H1 (cell line): ENCODE measurements at regions not wholly inside any gene's neighbourhood (a gene's known extent, or its start where the extent isn't known, plus 50 kb on each side); places are given as distances from the start of the nearest gene placed in this dataset.

Source experiments
- CTCF ChIA-PET: fragments of 300-600 bp; sonication (Branson Sonifier 250); formaldehyde crosslinking; loops from one replicate; lab custom pipeline; 2021; ENCODE audit not compliant: partially characterized antibody; lab: Charles Lee
- POLR2A ChIA-PET: fragments of 300-600 bp; sonication (Branson Sonifier 250); formaldehyde crosslinking; loops from one replicate; lab custom pipeline; 2021; ENCODE audit warnings: inconsistent platforms; ENCODE audit not compliant: partially characterized antibody; lab: Charles Lee
- DNase-seq, 2 experiments: peaks; one replicate each; pipeline versions ENCODE4 v3.0.0 to v3.0.0-alpha.2; 2010 to 2022; ENCODE audit warnings: low spot score in 2 of 2, low read depth in 1 of 2, mixed read lengths in 1 of 2
- FAIRE-seq: peaks from 2 replicates; lab custom pipeline; 2011; peaks lifted over from hg19 to GRCh38; lab: Jason Lieb, UNC
- H2AFZ ChIP-seq: 2 replicates; pipeline ENCODE4 v1.8.1; 2012; ENCODE audit warnings: low read length, inconsistent platforms
- H2AK5ac ChIP-seq: 2 replicates; pipeline ENCODE4 v1.6.1; 2013; ENCODE audit warnings: low read depth, low read length
- H2BK120ac ChIP-seq: replicated peaks from 2 replicates; pipeline ENCODE3; 2013; ENCODE audit warnings: low read depth, low read length, inconsistent platforms
- H2BK12ac ChIP-seq: 2 replicates; pipeline ENCODE4 v1.6.1; 2013; ENCODE audit warnings: low read depth, low read length
- H2BK15ac ChIP-seq: 2 replicates; pipeline ENCODE4 v1.6.1; 2013; ENCODE audit warnings: low read length
- H2BK20ac ChIP-seq: 2 replicates; pipeline ENCODE4 v1.6.1; 2013; ENCODE audit warnings: low read length
- H2BK5ac ChIP-seq: 2 replicates; pipeline ENCODE4 v1.6.1; 2013; ENCODE audit warnings: low read depth, low read length
- H3K14ac ChIP-seq: 2 replicates; pipeline ENCODE4 v1.6.1; 2013; ENCODE audit warnings: inconsistent platforms; ENCODE audit not compliant: insufficient read length
- H3K18ac ChIP-seq: 2 replicates; pipeline ENCODE4 v1.6.1; 2013; ENCODE audit warnings: low read length; ENCODE audit errors: extremely low read depth
- H3K23ac ChIP-seq: 2 replicates; pipeline ENCODE4 v1.6.1; 2013; ENCODE audit warnings: inconsistent platforms; ENCODE audit not compliant: insufficient read length
- H3K23me2 ChIP-seq: 2 replicates; pipeline ENCODE4 v1.6.1; 2013; ENCODE audit warnings: low read depth, low read length
- H3K27ac ChIP-seq: 2 replicates; pipeline ENCODE4 v1.6.1; 2011; ENCODE audit warnings: low read depth, low read length, inconsistent platforms
- H3K27me3 ChIP-seq, 4 experiments: replicated peaks in 1 of 4; 1 replicate in 1 of 4; 2 replicates in 3 of 4; pipeline versions ENCODE4 v1.6.1 to v1.8.1; 2011 to 2013; ENCODE audit warnings: low read length in 3 of 4, mild to moderate bottlenecking in 3 of 4, inconsistent platforms in 2 of 4, mixed read lengths in 2 of 4, moderate library complexity in 1 of 4; ENCODE audit not compliant: control insufficient read depth in 3 of 4, insufficient read depth in 3 of 4; ENCODE audit errors: extremely low read depth in 1 of 4
- H3K36me3 ChIP-seq, 4 experiments: 2 replicates each; pipeline versions ENCODE4 v1.6.1 to v1.8.1; 2011 to 2013; ENCODE audit warnings: mild to moderate bottlenecking in 4 of 4, low read length in 3 of 4, moderate library complexity in 2 of 4, control low read depth in 1 of 4, inconsistent platforms in 1 of 4; ENCODE audit not compliant: insufficient read depth in 4 of 4, control insufficient read depth in 2 of 4
- H3K4ac ChIP-seq: replicated peaks from 2 replicates; pipeline ENCODE3; 2013; ENCODE audit warnings: low read length, low read depth, mixed read lengths, inconsistent platforms; ENCODE audit not compliant: insufficient read length
- H3K4me1 ChIP-seq, 4 experiments: replicated peaks in 1 of 4; 1 replicate in 1 of 4; 2 replicates in 3 of 4; pipeline versions ENCODE4 v1.6.1 to v1.8.1; 2011 to 2013; ENCODE audit warnings: low read length in 3 of 4, inconsistent platforms in 2 of 4, mixed read lengths in 1 of 4; ENCODE audit not compliant: insufficient read depth in 4 of 4, control insufficient read depth in 3 of 4
- H3K4me2 ChIP-seq, 2 experiments: 2 replicates each; pipeline versions ENCODE4 v1.6.1 to v1.8.1; 2011 to 2013; ENCODE audit warnings: low read depth in 2 of 2, low read length in 2 of 2, control low read depth in 1 of 2, inconsistent platforms in 1 of 2, mild to moderate bottlenecking in 1 of 2; ENCODE audit not compliant: insufficient read depth in 1 of 2
- H3K4me3 ChIP-seq, 4 experiments: fragments of 200-600, 300-600 bp in 1 of 4; sonication (generic), shearing (Covaris generic), sonication (Bioruptor Twin) in 1 of 4; 2 replicates each; pipeline versions ENCODE4 v1.5.1 to v1.8.1; 2011 to 2016; ENCODE audit warnings: low read length in 4 of 4, low read depth in 3 of 4, control low read depth in 2 of 4, inconsistent platforms in 2 of 4, mild to moderate bottlenecking in 2 of 4, mixed read lengths in 1 of 4, moderate library complexity in 1 of 4; ENCODE audit not compliant: insufficient read depth in 2 of 4; ENCODE audit errors: extremely low read depth in 1 of 4
- H3K56ac ChIP-seq: replicated peaks from 2 replicates; pipeline ENCODE3; 2013; ENCODE audit warnings: low read depth, mild to moderate bottlenecking, mixed read lengths, low read length, inconsistent platforms; ENCODE audit not compliant: insufficient read length
- H3K79me1 ChIP-seq: 2 replicates; pipeline ENCODE4 v1.6.1; 2013; ENCODE audit warnings: low read depth, low read length, control low read depth
- H3K79me2 ChIP-seq, 2 experiments: 2 replicates each; pipeline versions ENCODE4 v1.6.1 to v1.8.1; 2012 to 2013; ENCODE audit warnings: low read length in 2 of 2, mild to moderate bottlenecking in 2 of 2, inconsistent platforms in 1 of 2; ENCODE audit not compliant: insufficient read depth in 2 of 2, control insufficient read depth in 1 of 2
- H3K9ac ChIP-seq, 4 experiments: replicated peaks in 1 of 4; 1 replicate in 1 of 4; 2 replicates in 3 of 4; pipeline versions ENCODE4 v1.6.1 to v1.8.1; 2011 to 2013; ENCODE audit warnings: low read depth in 3 of 4, low read length in 3 of 4, control low read depth in 2 of 4, mild to moderate bottlenecking in 2 of 4, moderate library complexity in 2 of 4, inconsistent platforms in 1 of 4; ENCODE audit errors: extremely low read depth in 1 of 4
- H3K9me3 ChIP-seq, 2 experiments: 2 replicates each; pipeline versions ENCODE4 v1.6.1 to v1.8.1; 2012 to 2013; ENCODE audit warnings: mild to moderate bottlenecking in 2 of 2, moderate library complexity in 2 of 2, control low read depth in 1 of 2, inconsistent platforms in 1 of 2, low read depth in 1 of 2, low read length in 1 of 2, mixed read lengths in 1 of 2; ENCODE audit not compliant: insufficient read depth in 2 of 2
- H4K20me1 ChIP-seq, 2 experiments: replicated peaks in 1 of 2; 2 replicates each; pipeline versions ENCODE3 to v1.8.1; 2011 to 2013; ENCODE audit warnings: inconsistent platforms in 2 of 2, low read length in 2 of 2, mild to moderate bottlenecking in 1 of 2; ENCODE audit not compliant: insufficient read depth in 2 of 2, control insufficient read depth in 1 of 2
- H4K5ac ChIP-seq: 2 replicates; pipeline ENCODE4 v1.6.1; 2013; ENCODE audit warnings: low read length, low read depth, mixed read lengths, inconsistent platforms; ENCODE audit not compliant: insufficient read length
- H4K8ac ChIP-seq: 2 replicates; pipeline ENCODE4 v1.8.0; 2013; ENCODE audit warnings: mild to moderate bottlenecking, moderate library complexity, low read length, inconsistent platforms; ENCODE audit not compliant: insufficient read depth; ENCODE audit errors: extremely low read depth
- H4K91ac ChIP-seq: replicated peaks from 2 replicates; pipeline ENCODE3; 2013; ENCODE audit warnings: low read length, mixed read lengths, inconsistent platforms; ENCODE audit not compliant: insufficient read length
- CBX5 ChIP-seq: fragments of 300-800, 300-1000 bp; sonication (generic); IDR thresholded peaks from 2 replicates; pipeline ENCODE4 v1.7.1; 2016; ENCODE audit warnings: antibody characterized with exemption, low read length, low read depth
- CREB1 ChIP-seq: IDR thresholded peaks from 2 replicates; pipeline ENCODE4 v1.6.1; 2012; ENCODE audit warnings: inconsistent platforms
- EZH2 ChIP-seq: fragments of 200-600 bp; sonication (generic); IDR thresholded peaks from 2 replicates; pipeline ENCODE4 v1.7.1; 2012; ENCODE audit warnings: low read depth, mild to moderate bottlenecking, moderate library complexity, low read length, inconsistent platforms; ENCODE audit not compliant: severe bottlenecking
- FOSL1 ChIP-seq: IDR thresholded peaks from 2 replicates; pipeline ENCODE4 v1.6.1; 2011; ENCODE audit warnings: mild to moderate bottlenecking, low read depth, low read length, moderate library complexity; ENCODE audit not compliant: insufficient read depth
- JUN ChIP-seq: IDR thresholded peaks from 2 replicates; pipeline ENCODE4 v1.6.1; 2011; ENCODE audit warnings: low read depth, mild to moderate bottlenecking, improper control_type of control experiment, low read length
- KDM1A ChIP-seq: fragments of 200-600, 300-600 bp; sonication (generic); IDR thresholded peaks from 2 replicates; pipeline ENCODE4 v1.7.1; 2016; ENCODE audit warnings: mild to moderate bottlenecking, low read length, borderline replicate concordance
- KDM4A ChIP-seq: IDR thresholded peaks from one replicate; pipeline ENCODE4 v1.7.1; 2012; ENCODE audit warnings: low read depth, mild to moderate bottlenecking, moderate library complexity, low read length, inconsistent platforms; ENCODE audit not compliant: severe bottlenecking
- NRF1 ChIP-seq: IDR thresholded peaks from 2 replicates; pipeline ENCODE4 v1.6.1; 2011; ENCODE audit warnings: mild to moderate bottlenecking, low read depth, low read length, improper control_type of control experiment
- RAD21 ChIP-seq, 2 experiments: IDR thresholded peaks in 1 of 2; conservative IDR thresholded peaks in 1 of 2; 2 replicates each; pipeline ENCODE4 v1.6.1; 2011; ENCODE audit warnings: low read depth in 2 of 2, low read length in 2 of 2, improper control_type of control experiment in 1 of 2, inconsistent platforms in 1 of 2, mild to moderate bottlenecking in 1 of 2, moderate library complexity in 1 of 2
- SIN3A ChIP-seq, 2 experiments: IDR thresholded peaks in 1 of 2; conservative IDR thresholded peaks in 1 of 2; 2 replicates each; pipeline ENCODE4 v1.6.1; 2011 to 2012; ENCODE audit warnings: low read length in 2 of 2, improper control_type of control experiment in 1 of 2, low read depth in 1 of 2, mild to moderate bottlenecking in 1 of 2
- SIX5 ChIP-seq: IDR thresholded peaks from 2 replicates; pipeline ENCODE4 v1.6.1; 2011; ENCODE audit warnings: mild to moderate bottlenecking, low read depth, low read length
- SP2 ChIP-seq: IDR thresholded peaks from 2 replicates; pipeline ENCODE4 v1.6.1; 2012; ENCODE audit warnings: mild to moderate bottlenecking, low read length, inconsistent platforms
- WGBS, 2 experiments: shearing (Covaris generic) in 1 of 2; methylation state at CpG; one replicate each; pipeline versions ENCODE4 v1.1.6 to v1.1.7; 2013 to 2015; ENCODE audit warnings: low lambda C conversion rate in 2 of 2, mixed read lengths in 2 of 2, inconsistent platforms in 1 of 2, low coverage in 1 of 2, missing lambda C conversion rate in 1 of 2; ENCODE audit not compliant: insufficient replicate concordance in 2 of 2, insufficient coverage in 1 of 2, insufficient read length in 1 of 2; ENCODE audit errors: extremely low coverage in 1 of 2, missing lambda C conversion rate in 1 of 2; 5-methylcytosine and 5-hydroxymethylcytosine counted together
- TF ChIP-seq, protein P1 (sequence below): IDR thresholded peaks from 2 replicates; pipeline ENCODE4 v1.6.1; 2012; ENCODE audit warnings: inconsistent platforms

DNA sequence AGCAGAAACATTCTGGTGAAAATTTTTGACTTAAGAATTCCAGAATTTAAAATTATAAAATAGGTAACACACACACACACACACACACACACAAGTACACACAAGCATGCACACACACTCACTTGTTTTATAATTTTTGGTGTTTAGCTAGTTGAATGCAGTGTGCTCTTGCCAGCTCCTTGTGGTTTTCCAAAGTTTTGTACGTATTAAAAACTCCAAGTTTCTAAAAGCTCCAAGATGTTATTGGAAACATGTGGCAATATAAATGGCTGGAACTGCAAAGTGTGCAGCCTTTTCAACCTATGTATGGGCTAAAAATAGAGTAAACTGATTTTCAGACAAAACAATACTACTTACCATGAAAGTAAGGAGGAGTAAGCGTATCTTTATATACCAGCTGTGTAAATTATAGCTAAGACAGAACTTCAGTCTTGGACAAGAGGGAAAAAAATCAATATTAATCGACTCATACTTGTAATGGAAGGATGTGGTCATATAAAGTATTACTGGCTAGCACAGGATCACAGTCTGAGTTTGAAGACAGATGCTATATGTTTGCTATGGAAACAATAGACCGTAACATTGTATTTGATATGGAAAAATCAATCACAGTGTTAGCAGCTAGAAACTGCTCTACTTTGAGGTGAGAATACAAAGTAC, 727.1 kb upstream of the GRAMD2B start:
- Histone ChIP-seq H3K36me3 (no peaks in the 10 kb centered on the region), H3K27ac (no peak overlapping the region), H3K14ac (no peak overlapping the region), H3K9me3 (peaks cover 0 to 9% of the 10 kb centered on the region in 2 experiments; a peak in 1 of 4 replicates), H3K9ac (no peak overlapping the region), H3K23me2 (no peaks in the 10 kb centered on the region), H2AK5ac (no peak overlapping the region), H3K18ac (no peak overlapping the region), H3K23ac (no peak overlapping the region), H2AFZ (no peak overlapping the region), H3K56ac (no peak overlapping the region), H4K5ac (no peak overlapping the region), H3K79me1 (no peaks in the 10 kb centered on the region), H4K91ac (no peak overlapping the region), H2BK15ac (no peak overlapping the region), H4K8ac (no peak overlapping the region), H3K4me3 (no peak overlapping the region), H2BK12ac (no peak overlapping the region), H2BK5ac (no peak overlapping the region), H3K27me3 (no peaks in the 10 kb centered on the region), H3K79me2 (no peaks in the 10 kb centered on the region), H2BK120ac (no peak overlapping the region), H3K4me2 (no peak overlapping the region), H4K20me1 (no peaks in the 10 kb centered on the region), H3K4me1 (no peaks in the 10 kb centered on the region; a peak in 2 of 7 replicates), H3K4ac (no peak overlapping the region), H2BK20ac (no peak overlapping the region)
- CTCF ChIA-PET, result interaction anchor here (1.1 kb wide), 1 partner anchor 41 kb away, joined by 3 read pairs; no protein-coding TSS in a partner anchor
- POLR2A ChIA-PET, result no interaction called here
- DNase-seq (no peak), FAIRE-seq (no peak)
- WGBS, 2 experiments, result 75% methylated on average over 4 of the region's 4 CpGs; no CpG with 5 or more reads in 1 of the 2 experiments
- TF ChIP-seq SIX5, result no peak
- TF ChIP-seq SIN3A (conservative IDR thresholded peaks at IDR 0.05 in 1 of 2, IDR thresholded peaks at IDR 0.05 in 1 of 2; ENCODE audit: low read depth in 1 of 2, low read length in 2 of 2), result no peak
- TF ChIP-seq NRF1, result no peak
- TF ChIP-seq KDM4A, result no peak
- TF ChIP-seq, protein P1, sequence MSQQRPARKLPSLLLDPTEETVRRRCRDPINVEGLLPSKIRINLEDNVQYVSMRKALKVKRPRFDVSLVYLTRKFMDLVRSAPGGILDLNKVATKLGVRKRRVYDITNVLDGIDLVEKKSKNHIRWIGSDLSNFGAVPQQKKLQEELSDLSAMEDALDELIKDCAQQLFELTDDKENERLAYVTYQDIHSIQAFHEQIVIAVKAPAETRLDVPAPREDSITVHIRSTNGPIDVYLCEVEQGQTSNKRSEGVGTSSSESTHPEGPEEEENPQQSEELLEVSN, result no peak
- no peak for TF ChIP-seq FOSL1
- TF ChIP-seq CBX5, result no peak
- TF ChIP-seq RAD21 (IDR thresholded peaks at IDR 0.05 in 1 of 2, conservative IDR thresholded peaks at IDR 0.05 in 1 of 2; ENCODE audit: low read depth in 2 of 2, low read length in 2 of 2), result no peak
- no peak for TF ChIP-seq SP2
- TF ChIP-seq CREB1, result no peak
- no peak for TF ChIP-seq KDM1A
- TF ChIP-seq JUN, result no peak
- TF ChIP-seq EZH2, result no peak
